ENCODE measurements at regions not wholly inside any gene's neighbourhood (a gene's known extent, or its start where the extent isn't known, plus 50 kb on each side); places are given as distances from the start of the nearest gene placed in this dataset.

DNA sequence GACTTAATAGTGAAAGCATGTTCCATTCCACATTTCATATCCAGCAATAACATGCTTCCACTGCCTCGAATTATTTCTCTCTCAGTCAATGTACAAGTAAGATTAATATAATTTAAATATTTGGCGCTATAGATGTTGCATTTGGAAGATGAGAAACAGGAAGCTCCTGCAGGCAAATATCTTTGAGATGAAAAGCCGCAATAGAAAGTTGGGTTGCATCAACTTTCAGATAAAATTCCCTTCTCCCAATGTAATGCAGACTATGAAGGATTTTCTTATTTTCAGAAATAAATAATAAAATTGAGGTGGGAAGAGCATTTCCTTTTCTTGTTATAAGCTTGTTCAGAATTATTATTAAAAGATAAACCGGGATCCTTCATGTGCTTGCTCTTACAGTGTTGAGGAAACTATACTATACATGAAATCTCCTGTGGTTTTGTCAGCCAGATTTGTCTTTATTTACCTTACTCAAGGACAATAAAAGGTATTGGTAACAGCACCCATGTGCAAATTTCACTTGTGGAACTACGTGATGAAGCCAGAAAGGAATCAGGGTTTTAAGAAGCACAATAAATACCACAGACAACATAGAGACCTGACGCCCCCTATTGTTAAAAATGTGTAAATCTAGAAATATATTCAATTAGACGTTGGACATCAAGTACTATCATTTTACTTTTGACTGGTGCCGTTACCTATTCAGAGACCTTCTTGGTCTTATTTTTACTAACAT, 307.0 kb downstream of the ARPP21 start:
- in situ Hi-C loops (cut with HindIII; ENCODE audit: low sequenced_read_pairs), result no loop called here

DNA sequence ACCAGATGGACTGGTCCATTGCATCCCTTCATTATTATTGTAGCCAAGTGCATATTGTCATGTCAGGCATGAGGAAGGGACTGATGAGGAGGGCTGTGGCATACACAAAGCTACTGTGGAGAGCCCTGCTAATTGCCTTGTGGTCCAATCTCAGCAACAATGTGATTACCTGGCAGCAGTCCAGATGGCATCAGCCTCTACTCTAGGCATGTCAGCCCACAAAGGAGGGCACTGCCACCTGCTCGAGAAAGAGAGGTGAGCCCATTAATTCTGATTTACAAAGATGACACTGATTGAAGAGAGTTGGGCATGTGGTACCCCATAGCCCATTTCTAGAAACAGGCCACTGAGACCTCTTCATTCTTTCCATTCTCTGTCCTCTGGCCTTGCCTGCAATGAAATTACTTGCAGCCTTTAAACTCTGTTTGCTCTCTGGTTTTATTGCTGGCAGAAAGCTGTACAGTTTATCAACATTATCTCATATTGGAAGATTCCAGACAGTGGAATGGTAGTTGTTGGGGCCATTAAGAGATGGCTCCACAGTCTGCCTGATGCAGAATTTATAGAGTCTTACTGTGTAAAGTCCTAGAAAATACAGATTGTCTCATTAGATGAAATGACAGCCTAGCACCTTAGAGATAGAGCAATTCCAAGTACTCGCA, 307.7 kb downstream of the ARPP21 start:
- in situ Hi-C loops (cut with HindIII; ENCODE audit: low sequenced_read_pairs), result no loop called here

- in situ Hi-C loops (cut with HindIII; ENCODE audit: low sequenced_read_pairs), result loop anchor here (25.0 kb wide), 1 partner anchor 762 kb away; no protein-coding TSS in a partner anchor
Observed at GRCh38 chr3:35950021-35950420, 310.7 kb downstream of the ARPP21 start.

GRCh38 chr3:35954413-35954812, 315.1 kb downstream of the ARPP21 start:
- in situ Hi-C loops (cut with HindIII; ENCODE audit: low sequenced_read_pairs), result loop anchor here (25.0 kb wide), 1 partner anchor 758 kb away; no protein-coding TSS in a partner anchor

- in situ Hi-C loops (cut with HindIII; ENCODE audit: low sequenced_read_pairs), result loop anchor here (25.0 kb wide), 1 partner anchor 746 kb away; no protein-coding TSS in a partner anchor
Observed at GRCh38 chr3:35965908-35966307, 326.6 kb downstream of the ARPP21 start.

GRCh38 chr3:35966629-35967464, 327.5 kb downstream of the ARPP21 start:
- in situ Hi-C loops (cut with HindIII; ENCODE audit: low sequenced_read_pairs), result loop anchor here (25.0 kb wide), 1 partner anchor 745 kb away; no protein-coding TSS in a partner anchor

- in situ Hi-C loops (cut with HindIII; ENCODE audit: low sequenced_read_pairs), result loop anchor here (25.0 kb wide), 1 partner anchor 744 kb away; no protein-coding TSS in a partner anchor
Observed at GRCh38 chr3:35968043-35968622, 328.8 kb downstream of the ARPP21 start.

DNA sequence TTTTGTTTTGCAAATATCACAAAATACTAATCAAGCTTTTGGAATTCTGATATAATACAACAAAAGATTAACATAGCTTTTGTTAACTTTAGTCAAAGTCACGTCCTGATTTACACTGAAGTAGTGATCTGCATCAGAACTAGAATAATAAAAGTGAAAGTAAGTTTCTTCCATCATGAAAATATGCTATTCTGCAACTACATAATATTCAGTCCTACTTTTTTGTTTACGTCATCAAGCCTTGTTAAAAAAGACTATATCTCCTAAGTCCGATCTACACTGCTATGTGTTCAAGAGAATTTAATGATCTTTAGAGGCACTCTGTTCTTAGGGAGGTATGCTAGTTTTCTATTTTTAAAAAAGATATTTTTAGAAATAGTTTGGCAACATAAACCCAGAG, 330.1 kb downstream of the ARPP21 start:
- in situ Hi-C loops (cut with HindIII; ENCODE audit: low sequenced_read_pairs), result loop anchor here (25.0 kb wide), 1 partner anchor 743 kb away; no protein-coding TSS in a partner anchor

DNA sequence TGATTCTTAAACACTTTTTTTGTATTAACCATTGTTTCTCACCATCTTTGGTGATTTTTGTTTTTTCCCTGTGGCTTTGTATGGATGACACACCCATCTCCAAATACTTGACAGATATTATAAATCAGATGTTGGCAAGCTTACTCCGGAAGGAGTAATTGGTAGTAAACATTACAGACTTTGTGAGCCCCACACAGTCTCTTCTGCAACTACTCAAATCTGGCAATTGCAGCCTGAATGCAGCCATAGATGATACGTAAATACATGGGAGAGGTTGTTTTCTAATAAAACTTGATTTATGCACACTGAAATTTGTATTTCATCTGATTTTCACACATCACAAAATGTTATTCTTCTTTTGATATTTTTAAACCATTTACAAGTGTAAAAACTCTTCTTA, 331.5 kb downstream of the ARPP21 start:
- in situ Hi-C loops (cut with HindIII; ENCODE audit: low sequenced_read_pairs), result loop anchor here (25.0 kb wide), 1 partner anchor 742 kb away; no protein-coding TSS in a partner anchor

DNA sequence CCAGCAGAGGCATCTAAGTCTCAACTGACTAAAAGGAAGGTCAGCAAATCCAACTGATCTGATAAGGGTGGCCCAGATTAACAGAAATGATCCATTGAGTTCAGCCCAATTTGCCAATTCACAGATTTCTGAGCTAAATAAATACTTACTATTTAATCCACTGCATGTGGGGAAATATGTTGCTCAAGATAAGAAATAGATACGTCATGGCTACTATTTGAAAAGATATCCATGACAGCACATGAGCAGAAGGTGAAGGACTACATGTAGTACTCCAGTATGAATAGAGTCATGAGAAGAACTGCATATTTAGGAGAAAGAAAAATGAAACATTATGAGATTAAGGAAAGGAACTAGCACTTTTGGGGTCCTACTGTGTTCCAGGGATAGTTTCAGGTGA, 332.4 kb downstream of the ARPP21 start:
- in situ Hi-C loops (cut with HindIII; ENCODE audit: low sequenced_read_pairs), result loop anchor here (25.0 kb wide), 1 partner anchor 741 kb away; no protein-coding TSS in a partner anchor

GRCh38 chr3:35974872-35975271, 335.5 kb downstream of the ARPP21 start:
- in situ Hi-C loops (cut with HindIII; ENCODE audit: low sequenced_read_pairs), result loop anchor here (25.0 kb wide), 1 partner anchor 737 kb away; no protein-coding TSS in a partner anchor

DNA sequence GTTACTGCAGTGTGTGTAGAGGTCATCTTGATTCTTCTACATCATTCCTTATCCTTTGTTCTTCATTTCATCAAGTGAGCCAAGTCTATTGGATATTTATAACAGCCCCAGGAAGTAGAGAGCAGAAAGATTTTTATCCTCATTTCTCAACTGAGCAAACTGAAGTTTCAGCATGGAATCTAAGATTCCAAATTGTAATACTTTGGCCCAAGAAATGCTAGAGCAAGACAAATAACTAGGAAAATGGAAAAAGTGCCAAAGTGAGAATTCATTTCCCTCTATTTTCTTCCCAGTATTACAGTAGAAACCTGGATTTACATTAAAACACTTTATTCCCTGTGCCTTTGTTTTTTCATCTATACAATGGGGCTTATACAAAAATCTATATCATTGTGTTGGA, 346.8 kb downstream of the ARPP21 start:
- in situ Hi-C loops (cut with HindIII; ENCODE audit: low sequenced_read_pairs), result no loop called here

- in situ Hi-C loops (cut with HindIII; ENCODE audit: low sequenced_read_pairs), result no loop called here
Observed at GRCh38 chr3:35987386-35987785, 348.1 kb downstream of the ARPP21 start.

- in situ Hi-C loops (cut with HindIII; ENCODE audit: low sequenced_read_pairs), result no loop called here
Observed at GRCh38 chr3:35992041-35992440, 352.7 kb downstream of the ARPP21 start.

DNA sequence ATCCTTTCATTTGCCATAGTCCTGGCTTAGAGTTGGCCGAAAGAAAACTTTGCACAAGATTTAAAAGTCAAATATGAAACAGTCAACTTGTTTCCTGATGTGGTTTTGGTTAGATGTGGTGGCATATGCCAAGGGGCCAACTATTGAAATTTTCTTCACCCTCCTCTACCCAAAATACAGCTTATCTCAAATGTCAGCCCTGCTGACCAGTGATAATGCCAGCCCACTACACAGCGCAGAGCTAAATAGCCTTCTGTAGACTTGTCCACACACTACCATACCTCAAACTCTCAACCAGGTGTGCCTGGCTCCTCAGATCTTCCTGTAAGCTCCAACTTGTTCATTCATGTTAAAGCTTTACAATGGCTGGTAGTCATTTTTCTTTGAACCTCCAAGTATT, 368.5 kb upstream of the STAC start:
- in situ Hi-C loops (cut with HindIII; ENCODE audit: low sequenced_read_pairs), result no loop called here

DNA sequence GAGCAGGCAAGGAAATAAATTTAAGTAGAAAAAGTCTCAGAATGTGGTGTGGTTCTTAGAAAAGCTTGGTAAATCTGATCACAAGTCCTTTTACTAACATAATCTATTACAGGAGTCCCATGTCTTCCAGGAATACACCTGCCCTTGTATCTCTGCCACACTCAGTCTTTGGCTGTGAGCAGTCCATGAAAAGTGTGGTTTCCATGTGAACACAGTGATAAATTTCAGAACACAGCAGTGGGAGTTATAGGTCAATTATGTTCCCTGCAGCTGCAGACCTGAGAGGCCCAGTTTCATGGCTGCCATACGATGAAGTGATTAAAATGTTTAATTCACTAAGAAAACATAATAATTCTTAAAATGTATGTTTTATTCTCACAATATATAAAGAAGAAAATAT, 366.9 kb upstream of the STAC start:
- in situ Hi-C loops (cut with HindIII; ENCODE audit: low sequenced_read_pairs), result no loop called here

GRCh38 chr3:36025232-36025631, 355.1 kb upstream of the STAC start:
- in situ Hi-C loops (cut with HindIII; ENCODE audit: low sequenced_read_pairs), result no loop called here

- in situ Hi-C loops (cut with HindIII; ENCODE audit: low sequenced_read_pairs), result no loop called here
Observed at GRCh38 chr3:36032180-36033047, 347.9 kb upstream of the STAC start.

DNA sequence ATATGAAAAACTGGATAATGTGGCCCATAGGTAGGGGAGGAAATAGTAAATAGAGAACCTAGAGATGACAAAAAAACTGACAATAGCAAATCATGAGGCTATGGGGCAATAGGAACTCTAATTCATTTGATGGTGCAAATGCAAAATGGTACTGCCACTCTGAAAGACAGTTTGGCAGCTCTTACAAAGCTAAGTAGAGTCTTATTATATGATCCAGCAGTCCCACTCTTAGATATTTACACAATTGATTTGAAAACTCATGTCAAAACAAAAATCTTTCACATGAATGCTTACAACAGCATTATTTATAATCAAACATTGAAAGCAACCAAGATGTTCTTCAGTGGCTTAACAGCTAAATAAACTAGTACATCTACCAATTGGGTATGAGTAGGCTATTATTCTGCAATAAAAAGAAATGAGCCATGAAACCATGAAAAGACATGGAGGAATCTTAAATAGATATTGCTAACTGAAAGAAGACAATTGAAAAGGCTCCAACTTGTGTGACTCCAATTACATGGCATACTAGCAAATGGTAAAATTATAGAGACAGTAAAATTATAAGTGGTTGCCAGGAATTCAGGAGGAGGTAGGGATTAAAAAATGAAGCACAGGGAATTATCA, 321.8 kb upstream of the STAC start:
- in situ Hi-C loops (cut with HindIII; ENCODE audit: low sequenced_read_pairs), result no loop called here
